ENCODE measurements at regions not wholly inside any gene's neighbourhood (a gene's known extent, or its start where the extent isn't known, plus 50 kb on each side); places are given as distances from the start of the nearest gene placed in this dataset.
"Not testable (repeated sequence)": the region's sequence is repeated elsewhere in the genome, so short reads cannot be mapped to it uniquely, and the experiment has no call there.

GRCh38 chr5:119752921-119753886 lies 123.8 kb downstream of the FAM170A start:
- H3K9me3 ChIP-seq (replicated peaks in 1 of 3), result no peaks in the 10 kb centered on the region
- intact Hi-C loops (cut with DNase I), result no loop called here
- H3K36me3 ChIP-seq (replicated peaks in 1 of 2), result no peaks in the 10 kb centered on the region
- no peaks in the 10 kb centered on the region for H3K27me3 ChIP-seq
- no peak overlapping the region for H3K4me3 ChIP-seq
- no peak overlapping the region for H3K27ac ChIP-seq
- 77 to 84% (median 80%) methylated on average over 8 of the region's 8 CpGs for WGBS, 4 donors
- TF ChIP-seq POLR2A (IDR thresholded peaks at IDR 0.05), result no peak
- TF ChIP-seq, protein P1, sequence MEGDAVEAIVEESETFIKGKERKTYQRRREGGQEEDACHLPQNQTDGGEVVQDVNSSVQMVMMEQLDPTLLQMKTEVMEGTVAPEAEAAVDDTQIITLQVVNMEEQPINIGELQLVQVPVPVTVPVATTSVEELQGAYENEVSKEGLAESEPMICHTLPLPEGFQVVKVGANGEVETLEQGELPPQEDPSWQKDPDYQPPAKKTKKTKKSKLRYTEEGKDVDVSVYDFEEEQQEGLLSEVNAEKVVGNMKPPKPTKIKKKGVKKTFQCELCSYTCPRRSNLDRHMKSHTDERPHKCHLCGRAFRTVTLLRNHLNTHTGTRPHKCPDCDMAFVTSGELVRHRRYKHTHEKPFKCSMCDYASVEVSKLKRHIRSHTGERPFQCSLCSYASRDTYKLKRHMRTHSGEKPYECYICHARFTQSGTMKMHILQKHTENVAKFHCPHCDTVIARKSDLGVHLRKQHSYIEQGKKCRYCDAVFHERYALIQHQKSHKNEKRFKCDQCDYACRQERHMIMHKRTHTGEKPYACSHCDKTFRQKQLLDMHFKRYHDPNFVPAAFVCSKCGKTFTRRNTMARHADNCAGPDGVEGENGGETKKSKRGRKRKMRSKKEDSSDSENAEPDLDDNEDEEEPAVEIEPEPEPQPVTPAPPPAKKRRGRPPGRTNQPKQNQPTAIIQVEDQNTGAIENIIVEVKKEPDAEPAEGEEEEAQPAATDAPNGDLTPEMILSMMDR (IDR thresholded peaks at IDR 0.05), result no peak
- DNase-seq, result no peak
- H3K4me1 ChIP-seq (replicated peaks in 1 of 2), result no peaks in the 10 kb centered on the region

- intact Hi-C loops (cut with DNase I); H3K27me3 ChIP-seq; H3K27ac ChIP-seq; H3K9me3 ChIP-seq (replicated peaks in 1 of 3); DNase-seq; H3K36me3 ChIP-seq (replicated peaks in 1 of 2); H3K4me1 ChIP-seq (replicated peaks in 1 of 2); H3K4me3 ChIP-seq: not testable (repeated sequence)
- 84 to 94% (median 90%) methylated on average over 7 of the region's 7 CpGs for WGBS, 4 donors
These were observed 125.5 kb downstream of the FAM170A start for GRCh38 chr5:119754825-119755224.

GRCh38 chr5:119757276-119757675 lies 127.9 kb downstream of the FAM170A start:
- Histone ChIP-seq H3K4me3 (no peak overlapping the region), H3K9me3 (replicated peaks in 1 of 3) (no peaks in the 10 kb centered on the region), H3K36me3 (replicated peaks in 1 of 2) (no peaks in the 10 kb centered on the region), H3K27ac (no peak overlapping the region), H3K27me3 (no peaks in the 10 kb centered on the region), H3K4me1 (replicated peaks in 1 of 2) (no peaks in the 10 kb centered on the region)
- intact Hi-C loops (cut with DNase I), result no loop called here
- DNase-seq, result no peak
- 50 to 70% (median 63%) methylated on average over 2 of the region's 2 CpGs for WGBS, 4 donors
- TF ChIP-seq, protein P1 (IDR thresholded peaks at IDR 0.05), result no peak
- no peak for TF ChIP-seq POLR2A (IDR thresholded peaks at IDR 0.05)

- DNase-seq; H3K4me1 ChIP-seq (replicated peaks in 1 of 2); intact Hi-C loops (cut with DNase I); H3K4me3 ChIP-seq; H3K9me3 ChIP-seq (replicated peaks in 1 of 3); H3K27me3 ChIP-seq; H3K36me3 ChIP-seq (replicated peaks in 1 of 2); H3K27ac ChIP-seq: not testable (repeated sequence)
- 65 to 75% (median 69%) methylated on average over 6 to 11 of the region's 11 CpGs for WGBS, 4 donors
These were observed 140.6 kb downstream of the FAM170A start for GRCh38 chr5:119769695-119770693.

GRCh38 chr5:119780145-119780544 lies 150.8 kb downstream of the FAM170A start:
- H3K4me3 ChIP-seq; H3K9me3 ChIP-seq (replicated peaks in 1 of 3); intact Hi-C loops (cut with DNase I); H3K36me3 ChIP-seq (replicated peaks in 1 of 2); H3K27ac ChIP-seq; DNase-seq; H3K4me1 ChIP-seq (replicated peaks in 1 of 2); H3K27me3 ChIP-seq: not testable (repeated sequence)
- 84 to 88% (median 86%) methylated on average over 15 of the region's 15 CpGs for WGBS, 4 donors
